ENCODE measurements at regions not wholly inside any gene's neighbourhood (a gene's known extent, or its start where the extent isn't known, plus 50 kb on each side); places are given as distances from the start of the nearest gene placed in this dataset.

- DNase-seq = no peak
Observed at GRCh38 chr15:97045666-97046421, 715.3 kb downstream of the NR2F2 start.

DNA sequence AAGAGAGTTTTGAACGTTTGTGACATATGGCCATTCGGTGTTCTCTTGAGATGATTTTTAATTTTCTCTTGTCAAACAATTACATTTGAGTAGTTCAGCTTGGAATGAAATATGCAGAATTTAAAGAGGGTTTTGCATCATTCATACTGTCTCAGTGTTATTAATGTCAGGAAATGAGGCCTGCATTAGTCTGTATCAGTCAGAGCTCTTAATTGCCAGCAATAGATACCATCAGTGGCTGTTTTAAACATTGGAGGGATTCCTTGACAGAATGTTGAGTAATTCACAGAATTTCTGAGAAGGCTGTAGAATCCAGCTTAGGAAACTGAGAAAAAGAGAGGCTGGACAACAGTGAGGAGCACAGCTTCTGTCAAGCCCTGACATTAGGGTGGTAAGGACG is 722.0 kb downstream of the NR2F2 start:
- DNase-seq = no peak

DNA sequence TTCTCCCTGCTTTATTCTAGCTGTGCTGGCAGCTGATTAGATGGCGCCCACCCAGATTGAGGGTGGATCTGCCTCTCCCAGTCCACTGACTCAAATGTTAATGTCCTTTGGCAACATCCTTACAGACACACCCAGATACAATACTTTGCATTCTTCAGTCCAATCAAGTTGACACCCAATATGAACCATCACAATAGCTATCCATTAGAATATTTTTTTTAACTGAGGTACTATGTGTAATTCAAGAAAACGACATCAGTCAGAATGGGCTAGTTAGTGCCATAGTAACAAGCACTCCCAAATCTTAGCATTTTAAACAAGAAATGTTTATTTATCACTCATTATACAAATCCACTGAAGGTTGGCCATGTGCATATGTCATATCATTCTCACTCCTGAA is 723.1 kb downstream of the NR2F2 start:
- DNase-seq = no peak

GRCh38 chr15:97057503-97057902 is 727.0 kb downstream of the NR2F2 start:
- no peak for DNase-seq

- no peak for DNase-seq
Observed at GRCh38 chr15:97059281-97059680, 728.8 kb downstream of the NR2F2 start.

DNA sequence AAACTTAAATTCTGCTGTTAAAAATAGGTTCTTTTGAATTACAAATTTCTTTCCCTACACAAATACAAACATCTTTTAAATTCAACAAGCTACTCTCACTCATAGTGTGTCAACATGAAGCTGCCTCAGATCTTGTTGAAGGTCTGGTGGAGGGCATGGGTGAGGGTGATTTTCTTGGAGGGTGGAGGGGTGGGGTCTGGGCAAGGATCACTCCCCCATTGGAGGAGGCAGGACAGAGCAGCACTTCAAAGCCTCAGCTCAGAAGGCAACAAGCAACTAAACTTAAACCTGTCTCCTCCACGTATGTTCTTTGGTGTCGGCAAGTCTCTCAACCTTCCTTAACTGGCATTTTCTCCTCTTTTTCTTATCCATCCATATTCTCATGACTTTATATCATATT is 730.9 kb downstream of the NR2F2 start:
- DNase-seq = no peak

GRCh38 chr15:97071668-97072067 is 741.2 kb downstream of the NR2F2 start:
- no peak for DNase-seq

GRCh38 chr15:97072545-97072944 is 742.0 kb downstream of the NR2F2 start:
- DNase-seq = no peak

GRCh38 chr15:97076011-97076410 is 745.5 kb downstream of the NR2F2 start:
- DNase-seq = no peak

- DNase-seq = no peak
Observed at GRCh38 chr15:97077975-97078374, 747.5 kb downstream of the NR2F2 start.

GRCh38 chr15:97078591-97078990 is 748.1 kb downstream of the NR2F2 start:
- DNase-seq = no peak

DNA sequence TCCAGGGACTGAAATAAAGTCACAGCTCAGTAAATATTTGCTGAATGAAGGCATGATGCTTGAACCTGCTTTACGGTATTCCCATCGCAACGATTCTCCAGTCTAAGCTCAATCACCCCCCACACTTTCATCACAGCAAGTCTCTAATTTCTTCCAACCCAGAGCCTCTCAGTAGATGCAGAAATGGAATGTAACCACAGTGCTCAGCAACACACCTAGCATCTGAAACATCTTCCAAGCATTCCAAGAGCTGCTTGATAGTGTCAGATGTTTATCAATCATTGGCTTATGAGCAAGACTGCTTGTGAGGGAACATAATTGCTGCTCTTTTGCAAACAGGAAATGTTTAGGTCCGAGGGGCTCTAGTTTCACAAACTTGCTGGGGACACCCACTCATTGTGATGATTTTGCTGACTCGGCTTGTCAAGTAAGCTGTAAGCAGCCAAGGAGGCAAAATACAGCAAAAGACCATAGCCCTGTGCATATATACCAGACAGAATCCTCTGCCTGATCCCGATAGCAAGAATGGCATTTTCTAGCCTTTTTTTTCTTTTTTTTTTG is 751.2 kb downstream of the NR2F2 start:
- no peak for DNase-seq

GRCh38 chr15:97082830-97083229 is 752.3 kb downstream of the NR2F2 start:
- DNase-seq = no peak

DNA sequence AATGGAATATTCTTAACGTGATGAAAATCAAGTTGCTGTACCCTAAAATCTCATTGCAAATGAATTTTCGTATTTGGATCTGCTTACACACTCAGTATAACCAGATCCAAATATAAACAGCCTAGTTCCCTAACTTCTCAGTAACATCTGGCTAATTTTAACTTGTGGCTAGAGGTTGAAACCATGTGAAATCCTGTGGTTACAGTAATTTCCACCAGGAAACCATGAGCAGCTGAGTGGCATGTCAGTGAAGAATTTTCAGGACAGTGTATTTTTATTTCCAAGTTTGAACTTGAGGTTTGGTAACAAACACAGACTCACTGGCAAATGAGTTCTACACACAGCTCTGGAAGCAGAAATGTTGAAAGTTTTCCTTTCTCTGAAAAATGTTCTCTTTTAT is 754.1 kb downstream of the NR2F2 start:
- peak; percentile 1 for DNase-seq

- no peak for DNase-seq
Observed at GRCh38 chr15:97085731-97086130, 755.2 kb downstream of the NR2F2 start.

DNA sequence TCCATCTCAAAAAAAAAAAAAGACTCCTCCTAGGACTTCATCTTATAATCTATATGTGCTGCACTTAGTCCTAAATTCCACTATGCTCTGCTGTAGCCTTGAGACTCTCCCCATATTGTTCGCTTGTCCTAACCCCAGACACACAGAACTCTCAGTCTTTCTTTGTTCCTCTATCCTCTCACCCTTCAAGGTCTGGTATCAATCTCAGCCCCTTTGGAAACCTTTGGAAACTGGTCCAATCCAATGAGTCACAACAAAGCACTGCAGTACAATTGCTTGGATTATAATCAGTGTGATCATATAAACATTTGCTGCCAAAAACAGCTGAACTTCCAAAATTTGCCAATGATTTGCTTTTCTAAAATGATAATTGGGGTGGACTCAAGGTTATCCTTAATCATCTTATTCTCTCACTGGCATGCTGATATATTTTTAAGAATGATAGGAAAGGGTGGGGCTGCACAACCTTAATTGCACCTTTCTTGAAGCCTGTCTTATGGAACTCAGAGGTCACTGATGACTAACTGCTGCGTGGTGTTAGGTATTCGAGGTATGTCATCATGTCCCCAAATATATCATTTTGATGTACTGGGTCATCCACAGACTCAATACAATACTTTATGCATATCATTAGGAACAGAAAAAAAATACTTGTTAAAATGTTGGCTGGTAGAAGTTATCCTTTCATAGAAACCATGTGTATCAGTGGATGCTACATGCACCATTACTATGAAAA is 756.7 kb downstream of the NR2F2 start:
- no peak for DNase-seq

DNA sequence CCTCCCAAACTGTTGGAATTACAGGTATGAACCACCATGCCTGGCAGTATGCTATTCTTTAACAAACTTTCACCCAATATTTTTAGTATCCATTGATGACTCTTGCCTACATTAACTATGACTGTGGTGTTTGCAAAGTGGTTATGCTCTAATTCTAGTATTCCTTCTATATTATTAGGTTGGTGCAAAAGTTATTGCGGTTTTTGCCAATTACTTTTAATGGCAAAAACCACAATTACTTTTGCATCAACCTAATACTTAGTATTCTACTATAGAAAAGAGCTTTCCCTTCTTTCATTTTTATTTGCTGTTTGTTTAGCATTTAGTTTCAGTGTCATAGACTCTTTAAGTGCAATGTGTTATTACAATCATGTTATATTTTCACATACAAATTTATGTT is 760.6 kb downstream of the NR2F2 start:
- no peak for DNase-seq

DNA sequence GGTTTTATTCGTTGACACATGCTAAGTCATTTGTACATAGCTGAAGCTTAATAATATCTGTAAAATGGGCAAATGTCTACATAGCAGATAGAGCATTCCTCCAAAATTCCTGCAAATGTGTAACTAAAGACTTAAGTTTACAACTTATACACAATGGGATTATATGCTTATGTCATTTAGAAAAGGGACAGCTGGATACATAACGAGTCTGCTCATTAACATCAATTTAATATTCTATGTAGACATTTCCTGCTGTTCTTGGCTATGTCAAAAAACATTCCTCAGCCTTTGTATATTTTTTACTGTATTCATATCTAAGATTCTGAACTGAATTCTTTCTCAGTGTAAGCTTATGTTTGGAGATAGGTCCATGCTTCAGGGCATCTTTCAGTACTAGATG is 762.2 kb downstream of the NR2F2 start:
- no peak for DNase-seq

GRCh38 chr15:97096303-97096835 is 765.9 kb downstream of the NR2F2 start:
- DNase-seq = no peak

- DNase-seq = no peak
Observed at GRCh38 chr15:97099040-97099439, 768.5 kb downstream of the NR2F2 start.

- no peak for DNase-seq
Observed at GRCh38 chr15:97101572-97101971, 771.1 kb downstream of the NR2F2 start.

- no peak for DNase-seq
Observed at GRCh38 chr15:97114900-97115760, 784.6 kb downstream of the NR2F2 start.

- DNase-seq = no peak
Observed at GRCh38 chr15:97115761-97116070, 785.2 kb downstream of the NR2F2 start.
